CD14-positive monocyte (primary cell): ENCODE measurements at regions not wholly inside any gene's neighbourhood (a gene's known extent, or its start where the extent isn't known, plus 50 kb on each side); places are given as distances from the start of the nearest gene placed in this dataset.

Experiments used
- DNase-seq, 3 donors: peaks; one replicate each; pipeline ENCODE4 v3.0.0-alpha.2; 2011 to 2022
- H2AFZ ChIP-seq: 2 replicates; pipeline ENCODE4 v1.6.0; 2012; ENCODE audit warnings: mild to moderate bottlenecking, low read depth, low read length, inconsistent platforms; ENCODE audit not compliant: insufficient read depth, poor library complexity, severe bottlenecking
- H3K27ac ChIP-seq, 2 donors: 1 replicate in 1 of 2; 2 replicates in 1 of 2; pipeline ENCODE4 v1.5.1; 2012 to 2013; ENCODE audit warnings: low read length in 2 of 2, control low read depth in 1 of 2, inconsistent platforms in 1 of 2, low read depth in 1 of 2, mild to moderate bottlenecking in 1 of 2
- H3K27me3 ChIP-seq, 2 donors: one replicate each; pipeline versions ENCODE4 v1.6.0 to v1.6.1; 2011 to 2013; ENCODE audit warnings: low read length in 2 of 2; ENCODE audit not compliant: control insufficient read depth in 2 of 2, insufficient read depth in 2 of 2
- H3K36me3 ChIP-seq, 2 donors: replicated peaks in 1 of 2; 1 replicate in 1 of 2; 2 replicates in 1 of 2; pipeline versions ENCODE4 v1.5.1 to v1.6.1; 2012 to 2013; ENCODE audit warnings: low read length in 2 of 2, control low read depth in 1 of 2, inconsistent platforms in 1 of 2, mild to moderate bottlenecking in 1 of 2; ENCODE audit not compliant: insufficient read depth in 2 of 2, control insufficient read depth in 1 of 2
- H3K4me1 ChIP-seq, 2 donors: 1 replicate in 1 of 2; 2 replicates in 1 of 2; pipeline versions ENCODE4 v1.5.1 to v1.6.1; 2012 to 2013; ENCODE audit warnings: low read length in 2 of 2, control low read depth in 1 of 2, inconsistent platforms in 1 of 2, mild to moderate bottlenecking in 1 of 2, moderate library complexity in 1 of 2; ENCODE audit not compliant: insufficient read depth in 2 of 2, control insufficient read depth in 1 of 2
- H3K4me2 ChIP-seq: replicated peaks from 2 replicates; pipeline ENCODE3; 2012; ENCODE audit warnings: low read length, moderate library complexity, mild to moderate bottlenecking; ENCODE audit not compliant: poor library complexity, severe bottlenecking; ENCODE audit errors: extremely low read depth
- H3K4me3 ChIP-seq, 3 experiments: fragments of 200-600 bp in 1 of 3; sonication (generic) in 1 of 3; replicated peaks in 1 of 3; 1 replicate in 2 of 3; 2 replicates in 1 of 3; pipeline ENCODE4 v1.5.1; 2011 to 2013; ENCODE audit warnings: low read length in 3 of 3, mild to moderate bottlenecking in 3 of 3, control low read depth in 2 of 3, low read depth in 2 of 3, inconsistent platforms in 1 of 3, moderate library complexity in 1 of 3
- H3K79me2 ChIP-seq: 2 replicates; pipeline ENCODE4 v1.6.0; 2012; ENCODE audit warnings: mild to moderate bottlenecking, control low read depth, inconsistent platforms, low read length, moderate library complexity; ENCODE audit not compliant: insufficient read depth
- H3K9ac ChIP-seq: 2 replicates; pipeline ENCODE4 v1.6.0; 2017; ENCODE audit warnings: low read length, mild to moderate bottlenecking; ENCODE audit not compliant: insufficient read depth, poor library complexity, severe bottlenecking
- H3K9me3 ChIP-seq, 2 donors: replicated peaks in 1 of 2; 1 replicate in 1 of 2; 2 replicates in 1 of 2; pipeline versions ENCODE4 v1.5.1 to v1.6.1; 2012 to 2013; ENCODE audit warnings: low read length in 2 of 2, control low read depth in 1 of 2; ENCODE audit not compliant: control insufficient read depth in 1 of 2, insufficient read depth in 1 of 2
- H4K20me1 ChIP-seq: 2 replicates; pipeline ENCODE4 v1.6.0; 2012; ENCODE audit warnings: mild to moderate bottlenecking, low read length, control low read depth, moderate library complexity; ENCODE audit not compliant: insufficient read depth
- H3K27ac Mint-ChIP-seq, 7 donors: one replicate each; pipeline ENCODE4 v1.8.0; 2020; ENCODE audit warnings: mild to moderate bottlenecking in 7 of 7, mixed read lengths in 7 of 7, moderate library complexity in 6 of 7, inconsistent platforms in 2 of 7
- H3K27me3 Mint-ChIP-seq, 3 donors: one replicate each; pipeline ENCODE4 v1.8.0; 2021 to 2022; ENCODE audit warnings: low read depth in 3 of 3, mild to moderate bottlenecking in 3 of 3, mixed read lengths in 3 of 3, moderate library complexity in 3 of 3, inconsistent platforms in 1 of 3
- H3K36me3 Mint-ChIP-seq, 2 donors: one replicate each; pipeline ENCODE4 v1.8.0; 2020; ENCODE audit warnings: mixed read lengths in 2 of 2, inconsistent platforms in 1 of 2, mild to moderate bottlenecking in 1 of 2
- H3K4me1 Mint-ChIP-seq: one replicate; pipeline ENCODE4 v1.8.0; 2020; ENCODE audit warnings: mild to moderate bottlenecking, mixed read lengths
- H3K4me3 Mint-ChIP-seq, 2 donors: one replicate each; pipeline ENCODE4 v1.8.0; 2020; ENCODE audit warnings: mild to moderate bottlenecking in 2 of 2, mixed read lengths in 2 of 2, moderate library complexity in 1 of 2
- H3K9me3 Mint-ChIP-seq, 7 donors: one replicate each; pipeline ENCODE4 v1.8.0; 2020 to 2022; ENCODE audit warnings: mixed read lengths in 7 of 7, mild to moderate bottlenecking in 6 of 7, moderate library complexity in 6 of 7, inconsistent platforms in 2 of 7
- CTCF ChIP-seq: fragments of 200-600 bp; IDR thresholded peaks from one replicate; pipeline ENCODE4 v1.8.0; 2022; ENCODE audit warnings: antibody characterized with exemption, mild to moderate bottlenecking
- WGBS: methylation state at CpG from one replicate; pipeline ENCODE4 v1.1.5; 2013; ENCODE audit warnings: missing lambda C conversion rate; ENCODE audit not compliant: insufficient coverage; 5-methylcytosine and 5-hydroxymethylcytosine counted together
- intact Hi-C, 2 donors: fragments of 100-400 bp; cut with micrococcal nuclease; formaldehyde crosslinking; loops; one replicate each; pipeline versions ENCODE4 v1.15.0 to v1.15.1; 2023

DNA sequence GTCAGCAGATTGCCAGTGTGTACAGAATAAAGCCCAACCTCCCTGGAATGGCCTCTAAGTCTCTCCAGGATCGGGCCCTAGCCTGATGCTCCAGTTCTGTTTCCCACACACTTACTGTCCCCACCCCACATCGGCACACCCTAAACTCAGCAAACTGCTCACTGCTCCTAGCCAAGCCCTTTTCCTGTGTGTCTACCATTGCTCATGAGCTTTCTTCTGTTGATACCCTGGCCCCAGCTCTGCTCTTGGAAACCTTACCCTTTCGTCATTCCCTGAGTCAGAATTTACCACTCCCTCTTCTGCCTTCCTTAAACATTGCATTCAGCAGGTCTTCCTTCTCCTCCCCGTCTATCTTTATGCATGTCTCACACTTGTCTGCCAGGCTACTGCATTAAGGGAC, 158.9 kb downstream of the TMX1 start:
- Histone ChIP-seq H3K27ac (no peak overlapping the region), H3K4me1 (no peaks in the 10 kb centered on the region), H3K9me3 (no peaks in the 10 kb centered on the region), H3K79me2 (no peaks in the 10 kb centered on the region), H3K4me3 (no peak overlapping the region), H3K27me3 (peaks cover 0 to 4% of the 10 kb centered on the region in 2 donors), H3K9ac (no peak overlapping the region), H3K4me2 (no peak overlapping the region), H4K20me1 (no peaks in the 10 kb centered on the region), H2AFZ (no peak overlapping the region), H3K36me3 (no peaks in the 10 kb centered on the region)
- Mint-ChIP-seq H3K27me3 (peaks cover 0 to 6% (median 3%) of the 10 kb centered on the region in 3 donors), H3K4me1 (no peaks in the 10 kb centered on the region), H3K36me3 (no peaks in the 10 kb centered on the region), H3K27ac (peak overlapping the region in 1 of 7 donors; percentile 13), H3K9me3 (peaks cover 0 to 1% (median 0%) of the 10 kb centered on the region in 7 donors), H3K4me3 (no peak overlapping the region)
- no peak for DNase-seq
- no peak for TF ChIP-seq CTCF
- WGBS, result 92% methylated on average over 3 of the region's 4 CpGs
- intact Hi-C loops, result no loop called here

- Histone ChIP-seq H3K27ac (no peak overlapping the region), H3K9me3 (no peaks in the 10 kb centered on the region), H3K27me3 (peaks cover 0 to 4% of the 10 kb centered on the region in 2 donors), H3K4me3 (no peak overlapping the region), H3K36me3 (no peaks in the 10 kb centered on the region), H3K4me1 (no peaks in the 10 kb centered on the region), H3K4me2 (no peak overlapping the region), H3K9ac (no peak overlapping the region), H4K20me1 (no peaks in the 10 kb centered on the region), H2AFZ (no peak overlapping the region), H3K79me2 (no peaks in the 10 kb centered on the region)
- 6% methylated on average over 2 of the region's 2 CpGs for WGBS
- Mint-ChIP-seq H3K27me3 (peaks cover 0 to 6% (median 3%) of the 10 kb centered on the region in 3 donors), H3K36me3 (no peaks in the 10 kb centered on the region), H3K4me1 (no peaks in the 10 kb centered on the region), H3K27ac (no peak overlapping the region), H3K4me3 (no peak overlapping the region), H3K9me3 (peaks cover 0 to 1% (median 0%) of the 10 kb centered on the region in 7 donors)
- no peak for TF ChIP-seq CTCF
- intact Hi-C loops, result no loop called here
- DNase-seq, result no peak
Observed at GRCh38 chr14:51400139-51400538, 160.1 kb downstream of the TMX1 start.
